Liver (tissue), 3 donors: ENCODE measurements at regions not wholly inside any gene's neighbourhood (a gene's known extent, or its start where the extent isn't known, plus 50 kb on each side); places are given as distances from the start of the nearest gene placed in this dataset.

Experiments used
- TAF1 ChIP-seq: conservative IDR thresholded peaks from 2 replicates; pipeline ENCODE4 v1.6.1; 2016; ENCODE audit warnings: antibody characterized with exemption, mild to moderate bottlenecking
- YY1 ChIP-seq: IDR thresholded peaks from 2 replicates; pipeline ENCODE4 v1.6.1; 2016; ENCODE audit warnings: antibody characterized with exemption, mild to moderate bottlenecking
- TF ChIP-seq, protein P1 (sequence below): fragments of 150-350 bp; IDR thresholded peaks from 2 replicates; pipeline ENCODE4 v1.5.1; 2017; ENCODE audit warnings: improper control_type of control experiment, low read depth, low read length; ENCODE audit not compliant: missing input control
- donor health status: healthy.
- donor health status: healthy.

- TF ChIP-seq YY1 (no peak), TAF1 (no peak)
- TF ChIP-seq, protein P1, sequence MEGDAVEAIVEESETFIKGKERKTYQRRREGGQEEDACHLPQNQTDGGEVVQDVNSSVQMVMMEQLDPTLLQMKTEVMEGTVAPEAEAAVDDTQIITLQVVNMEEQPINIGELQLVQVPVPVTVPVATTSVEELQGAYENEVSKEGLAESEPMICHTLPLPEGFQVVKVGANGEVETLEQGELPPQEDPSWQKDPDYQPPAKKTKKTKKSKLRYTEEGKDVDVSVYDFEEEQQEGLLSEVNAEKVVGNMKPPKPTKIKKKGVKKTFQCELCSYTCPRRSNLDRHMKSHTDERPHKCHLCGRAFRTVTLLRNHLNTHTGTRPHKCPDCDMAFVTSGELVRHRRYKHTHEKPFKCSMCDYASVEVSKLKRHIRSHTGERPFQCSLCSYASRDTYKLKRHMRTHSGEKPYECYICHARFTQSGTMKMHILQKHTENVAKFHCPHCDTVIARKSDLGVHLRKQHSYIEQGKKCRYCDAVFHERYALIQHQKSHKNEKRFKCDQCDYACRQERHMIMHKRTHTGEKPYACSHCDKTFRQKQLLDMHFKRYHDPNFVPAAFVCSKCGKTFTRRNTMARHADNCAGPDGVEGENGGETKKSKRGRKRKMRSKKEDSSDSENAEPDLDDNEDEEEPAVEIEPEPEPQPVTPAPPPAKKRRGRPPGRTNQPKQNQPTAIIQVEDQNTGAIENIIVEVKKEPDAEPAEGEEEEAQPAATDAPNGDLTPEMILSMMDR = no peak
Measured at GRCh38 chr10:44689368-44689767, 221.8 kb upstream of the TMEM72 start.
